RCC 7860 (cell line): ENCODE measurements at regions not wholly inside any gene's neighbourhood (a gene's known extent, or its start where the extent isn't known, plus 50 kb on each side); places are given as distances from the start of the nearest gene placed in this dataset.
A peak's percentile ranks its signal among the peaks of the same experiment; 100 is the strongest.

ENCODE experiments used
- DNase-seq: peaks from one replicate; pipeline ENCODE4 v3.0.0-alpha.2; 2015; ENCODE audit warnings: low spot score
- FAIRE-seq: peaks from 2 replicates; lab custom pipeline; 2012; peaks lifted over from hg19 to GRCh38; lab: Jason Lieb, UNC

- peak; percentile 49 for DNase-seq
- FAIRE-seq = no peak
Measured at GRCh38 chr6:37556881-37557644, 57.4 kb upstream of the CCDC167 start.

GRCh38 chr6:37555040-37555781, 55.5 kb upstream of the CCDC167 start:
- no peak for DNase-seq
- FAIRE-seq = no peak

- FAIRE-seq = peak; percentile 78
- DNase-seq = peak; percentile 80
Measured at GRCh38 chr6:37554480-37554819, 54.8 kb upstream of the CCDC167 start.

- no peak for FAIRE-seq
- no peak for DNase-seq
Measured at GRCh38 chr6:37552267-37552666, 52.6 kb upstream of the CCDC167 start.

- FAIRE-seq (no peak), DNase-seq (no peak)
Measured at GRCh38 chr6:37551867-37552266, 52.2 kb upstream of the CCDC167 start.

GRCh38 chr6:37551446-37551845, 51.8 kb upstream of the CCDC167 start:
- DNase-seq = no peak
- FAIRE-seq = no peak

- no peak for DNase-seq
- FAIRE-seq = no peak
Measured at GRCh38 chr6:37551002-37551401, 51.3 kb upstream of the CCDC167 start.

- FAIRE-seq = no peak
- peak; percentile 42 for DNase-seq
Measured at GRCh38 chr6:37550191-37550831, 50.6 kb upstream of the CCDC167 start.

- DNase-seq = no peak
Measured at GRCh38 chr6:37549558-37549957, 49.9 kb upstream of the CCDC167 start.

More at GRCh38 chr6:37549558-37549957, 49.9 kb upstream of the CCDC167 start:
- no peak for FAIRE-seq
